ENCODE measurements at regions not wholly inside any gene's neighbourhood (a gene's known extent, or its start where the extent isn't known, plus 50 kb on each side); places are given as distances from the start of the nearest gene placed in this dataset.

DNA sequence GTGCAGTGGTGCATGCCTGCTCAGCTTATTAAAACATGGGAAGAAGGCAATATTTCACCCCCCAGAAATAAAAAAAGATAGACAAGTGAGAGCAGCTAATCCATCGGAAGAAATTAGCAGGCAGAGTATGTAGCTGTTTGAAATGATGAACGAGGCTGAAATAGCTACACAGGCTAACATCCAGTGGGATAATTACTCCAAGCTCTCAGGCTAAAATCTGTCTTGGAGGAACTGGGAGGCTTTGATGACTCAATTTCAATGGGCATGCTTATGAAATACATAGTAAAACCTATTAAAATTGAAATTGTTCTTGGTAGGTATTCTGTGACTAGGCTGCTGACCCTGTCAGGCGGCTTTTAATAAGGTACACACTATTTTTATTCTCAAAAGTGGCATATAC lies 84.1 kb upstream of the RRP15 start:
- TF ChIP-seq, protein P1, sequence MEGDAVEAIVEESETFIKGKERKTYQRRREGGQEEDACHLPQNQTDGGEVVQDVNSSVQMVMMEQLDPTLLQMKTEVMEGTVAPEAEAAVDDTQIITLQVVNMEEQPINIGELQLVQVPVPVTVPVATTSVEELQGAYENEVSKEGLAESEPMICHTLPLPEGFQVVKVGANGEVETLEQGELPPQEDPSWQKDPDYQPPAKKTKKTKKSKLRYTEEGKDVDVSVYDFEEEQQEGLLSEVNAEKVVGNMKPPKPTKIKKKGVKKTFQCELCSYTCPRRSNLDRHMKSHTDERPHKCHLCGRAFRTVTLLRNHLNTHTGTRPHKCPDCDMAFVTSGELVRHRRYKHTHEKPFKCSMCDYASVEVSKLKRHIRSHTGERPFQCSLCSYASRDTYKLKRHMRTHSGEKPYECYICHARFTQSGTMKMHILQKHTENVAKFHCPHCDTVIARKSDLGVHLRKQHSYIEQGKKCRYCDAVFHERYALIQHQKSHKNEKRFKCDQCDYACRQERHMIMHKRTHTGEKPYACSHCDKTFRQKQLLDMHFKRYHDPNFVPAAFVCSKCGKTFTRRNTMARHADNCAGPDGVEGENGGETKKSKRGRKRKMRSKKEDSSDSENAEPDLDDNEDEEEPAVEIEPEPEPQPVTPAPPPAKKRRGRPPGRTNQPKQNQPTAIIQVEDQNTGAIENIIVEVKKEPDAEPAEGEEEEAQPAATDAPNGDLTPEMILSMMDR (IDR thresholded peaks at IDR 0.05): no peak
- TF ChIP-seq POLR2A (IDR thresholded peaks at IDR 0.05): no peak
